K562 (cell line): ENCODE measurements at regions not wholly inside any gene's neighbourhood (a gene's known extent, or its start where the extent isn't known, plus 50 kb on each side); places are given as distances from the start of the nearest gene placed in this dataset.
A peak's percentile ranks its signal among the peaks of the same experiment; 100 is the strongest.

ENCODE experiments used
- ATF6 ChIP-seq: sonication (generic); formaldehyde crosslinking; IDR thresholded peaks from 2 replicates; pipeline ENCODE4 v1.4.0; 2020; ENCODE audit warnings: mild to moderate bottlenecking, missing genetic modification reagents
- CBX8 ChIP-seq: fragments of 200-600 bp; sonication (generic); IDR thresholded peaks from 2 replicates; pipeline ENCODE4 v1.6.1; 2012; ENCODE audit warnings: borderline replicate concordance, mixed run types, low read depth, mild to moderate bottlenecking, moderate library complexity, mixed read lengths, low read length, control low read depth, inconsistent platforms; ENCODE audit not compliant: poor library complexity, severe bottlenecking; ENCODE audit errors: extremely low read depth
- FOXK2 ChIP-seq, 2 experiments: fragments of 450-650 bp; IDR thresholded peaks in 1 of 2; conservative IDR thresholded peaks in 1 of 2; 2 replicates each; pipeline ENCODE4 v1.6.1; 2016; ENCODE audit warnings: low read depth in 2 of 2, mild to moderate bottlenecking in 1 of 2
- FOXO4 ChIP-seq: fragments of 450-650 bp; formaldehyde crosslinking; IDR thresholded peaks from 2 replicates; pipeline ENCODE4 v1.4.0; 2020; ENCODE audit warnings: mild to moderate bottlenecking, moderate library complexity
- IRF2 ChIP-seq: sonication (generic); formaldehyde crosslinking; IDR thresholded peaks from 2 replicates; pipeline ENCODE4 v1.8.1; 2022; ENCODE audit warnings: mild to moderate bottlenecking, missing genetic modification reagents
- KLF10 ChIP-seq: fragments of 250-450 bp; sonication (Bioruptor Pico); IDR thresholded peaks from 2 replicates; pipeline ENCODE4 v1.6.1; 2021; ENCODE audit warnings: matching md5 sums
- MLLT1 ChIP-seq, 2 experiments: fragments of 450-650 bp; IDR thresholded peaks; 2 replicates each; pipeline ENCODE4 v1.6.1; 2016
- NFE2 ChIP-seq: IDR thresholded peaks from 2 replicates; pipeline ENCODE4 v1.6.1; 2014; ENCODE audit warnings: antibody characterized with exemption, low read depth
- PBX2 ChIP-seq, 2 experiments: IDR thresholded peaks in 1 of 2; conservative IDR thresholded peaks in 1 of 2; 2 replicates each; pipeline ENCODE4 v1.6.1; 2016; ENCODE audit warnings: low read depth in 2 of 2, mild to moderate bottlenecking in 1 of 2, missing compliant biosample characterization in 1 of 2, missing genetic modification characterization in 1 of 2, moderate library complexity in 1 of 2
- POLR2H ChIP-seq: IDR thresholded peaks from 2 replicates; pipeline ENCODE4 v1.6.1; 2016; ENCODE audit warnings: missing genetic modification characterization, low read depth, mild to moderate bottlenecking, control low read depth, missing compliant biosample characterization, moderate library complexity
- RFX1 ChIP-seq: fragments of 450-650 bp; IDR thresholded peaks from 2 replicates; pipeline ENCODE4 v1.6.1; 2016; ENCODE audit warnings: mild to moderate bottlenecking, moderate library complexity
- SMC3 ChIP-seq: conservative IDR thresholded peaks from 2 replicates; pipeline ENCODE4 v1.6.1; 2011; ENCODE audit warnings: low read depth, low read length, improper control_type of control experiment; ENCODE audit not compliant: insufficient read depth
- VEZF1 ChIP-seq: fragments of 200-800 bp; sonication (Bioruptor generic); IDR thresholded peaks from 2 replicates; pipeline ENCODE4 v1.6.1; 2017; ENCODE audit warnings: missing genetic modification characterization, missing compliant biosample characterization
- ZMIZ1 ChIP-seq, 2 experiments: fragments of 150-350 bp in 1 of 2; IDR thresholded peaks; 2 replicates each; pipeline ENCODE4 v1.6.1; 2012 to 2016; ENCODE audit warnings: low read depth in 2 of 2, low read length in 2 of 2, mild to moderate bottlenecking in 1 of 2, moderate library complexity in 1 of 2

GRCh38 chr4:79603681-79604080 is 195.7 kb upstream of the GK2 start (continued):
- TF ChIP-seq ZMIZ1 (IDR thresholded peaks at IDR 0.05; ENCODE audit: low read depth in 2 of 2, low read length in 2 of 2) = no peak
- peak; percentile 78 to 80 for TF ChIP-seq FOXK2 (conservative IDR thresholded peaks at IDR 0.05 in 1 of 2, IDR thresholded peaks at IDR 0.05 in 1 of 2; ENCODE audit: low read depth in 2 of 2)
- peak; percentile 44; the same call in 1 of the 2 replicates for TF ChIP-seq NFE2
- no peak for TF ChIP-seq KLF10
- no peak for TF ChIP-seq CBX8
- no peak for TF ChIP-seq SMC3
- TF ChIP-seq POLR2H = no peak
- no peak for TF ChIP-seq PBX2 (CRISPR knock-in tag; IDR thresholded peaks at IDR 0.05; ENCODE audit: low read depth)
- peak; percentile 76 for TF ChIP-seq PBX2 (tag; conservative IDR thresholded peaks at IDR 0.05; ENCODE audit: low read depth)
- TF ChIP-seq FOXO4 (CRISPR knock-in tag) = no peak
- no peak for TF ChIP-seq VEZF1
- TF ChIP-seq ATF6 (CRISPR knock-in tag) = no peak
- peak; percentile 14; the same call in 1 of the 2 replicates for TF ChIP-seq RFX1
- no peak for TF ChIP-seq MLLT1 (IDR thresholded peaks at IDR 0.05)
- no peak for TF ChIP-seq IRF2 (CRISPR knock-in tag)
